Non-pigmented ciliary epithelial cell (primary cell): ENCODE measurements at regions not wholly inside any gene's neighbourhood (a gene's known extent, or its start where the extent isn't known, plus 50 kb on each side); places are given as distances from the start of the nearest gene placed in this dataset.
"Not testable (repeated sequence)": the region's sequence is repeated elsewhere in the genome, so short reads cannot be mapped to it uniquely, and the experiment has no call there.

ENCODE experiments used
- DNase-seq: peaks from one replicate; pipeline ENCODE4 v3.0.0-alpha.2; 2010; ENCODE audit warnings: low read depth

DNA sequence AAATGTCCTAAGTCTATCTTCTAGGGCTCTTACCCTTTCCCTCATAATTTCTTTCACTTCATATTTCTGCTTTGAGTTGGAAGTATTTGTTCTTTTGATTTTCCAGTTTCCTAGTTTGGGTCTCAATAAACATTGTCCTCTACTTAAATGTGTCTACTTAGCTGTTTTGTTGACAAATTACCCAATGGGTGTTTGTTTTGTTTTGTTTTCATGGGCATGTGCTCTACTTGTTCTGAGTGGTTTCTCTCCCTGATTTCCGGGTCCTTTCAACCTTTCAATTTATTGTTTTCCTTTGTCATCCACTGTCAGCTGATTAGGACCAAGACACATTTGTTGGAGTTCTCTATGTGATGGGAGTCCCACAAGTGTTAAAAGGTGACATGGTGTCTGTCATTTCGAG lies 1181.4 kb downstream of the RPA4 start:
- DNase-seq = no peak

DNA sequence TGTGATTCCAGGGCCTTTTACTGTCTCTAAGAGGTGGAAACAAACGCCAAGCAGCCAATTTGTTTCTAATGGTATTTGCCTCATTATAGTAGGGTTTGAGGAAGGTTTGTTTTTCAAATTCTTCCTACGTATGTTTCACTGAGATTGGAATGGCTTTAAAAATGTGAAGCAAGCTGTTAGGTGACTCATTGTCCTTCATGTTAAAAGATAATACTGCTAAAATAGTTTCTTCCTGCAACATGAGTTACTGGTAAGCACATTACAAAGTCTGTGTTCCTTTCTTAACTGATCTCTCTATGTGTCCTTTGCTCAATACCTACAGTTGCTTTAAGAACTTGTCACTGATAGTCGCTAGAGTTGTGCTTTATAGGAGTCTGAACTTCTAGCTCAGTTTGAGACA lies 1183.9 kb downstream of the RPA4 start:
- DNase-seq = peak; percentile 4

DNA sequence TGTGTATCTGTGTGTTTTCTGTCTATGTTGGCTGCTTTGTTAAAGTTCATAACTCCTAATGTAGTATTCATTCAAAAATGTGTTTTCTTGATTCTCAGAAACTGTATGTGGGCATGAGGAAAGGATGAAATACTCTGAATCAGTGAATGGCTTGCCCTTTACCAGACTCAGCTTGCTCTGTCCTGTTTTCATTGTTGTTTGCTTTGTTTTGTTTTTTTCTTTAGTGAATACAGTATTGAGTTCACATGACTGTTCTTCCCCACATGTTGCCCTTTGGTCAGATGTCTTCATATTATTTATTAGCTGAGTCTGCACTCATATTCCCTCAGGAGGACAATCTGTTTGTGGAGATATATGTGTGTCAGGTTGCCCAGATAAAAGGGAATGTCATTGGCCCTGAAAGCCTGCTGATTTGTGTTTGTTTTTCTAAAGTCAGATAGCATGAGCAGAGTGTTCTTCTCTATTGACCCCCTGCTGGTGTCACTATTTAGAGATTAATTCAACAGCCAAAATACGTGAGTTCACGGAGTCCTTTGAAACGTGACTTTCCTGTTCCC lies 1184.4 kb downstream of the RPA4 start:
- DNase-seq = no peak

DNA sequence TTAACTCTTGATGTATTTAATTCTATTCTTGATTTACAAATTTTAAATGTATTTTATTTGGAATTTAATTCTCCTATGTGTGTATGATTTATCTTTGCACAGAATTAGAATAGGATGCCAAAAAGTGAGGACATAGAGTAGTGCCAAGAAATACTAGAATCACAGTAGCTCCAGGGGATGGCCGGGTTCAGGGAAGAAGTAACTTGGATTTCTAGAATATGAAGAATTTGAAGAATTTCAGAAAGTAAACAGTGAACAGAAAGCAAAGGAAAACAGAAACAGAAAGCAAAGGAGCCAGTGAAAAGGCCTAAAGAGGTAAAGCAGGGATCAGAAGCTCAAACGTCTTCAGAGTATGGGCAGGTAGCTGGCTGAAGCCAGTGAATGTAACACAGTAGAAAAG lies 1187.6 kb downstream of the RPA4 start:
- no peak for DNase-seq

DNA sequence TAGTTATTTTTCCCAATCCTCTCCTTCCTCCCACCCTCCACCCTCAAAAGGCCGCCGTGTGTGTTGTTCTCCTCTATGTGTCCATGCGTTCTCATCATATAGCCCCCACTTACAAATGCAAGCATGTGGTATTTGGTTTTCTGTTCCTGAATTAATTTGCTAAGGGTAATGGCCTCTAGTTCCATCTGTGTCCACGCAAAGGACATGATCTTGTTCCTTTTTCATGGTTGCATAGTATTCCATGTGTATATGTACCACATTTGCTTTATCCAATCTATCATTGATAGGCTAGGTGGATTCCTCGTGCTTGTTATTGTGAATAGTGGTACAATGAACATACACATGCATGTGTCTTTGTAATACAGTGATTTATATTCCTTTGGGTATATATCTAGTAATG lies 1193.7 kb downstream of the RPA4 start:
- no peak for DNase-seq

DNA sequence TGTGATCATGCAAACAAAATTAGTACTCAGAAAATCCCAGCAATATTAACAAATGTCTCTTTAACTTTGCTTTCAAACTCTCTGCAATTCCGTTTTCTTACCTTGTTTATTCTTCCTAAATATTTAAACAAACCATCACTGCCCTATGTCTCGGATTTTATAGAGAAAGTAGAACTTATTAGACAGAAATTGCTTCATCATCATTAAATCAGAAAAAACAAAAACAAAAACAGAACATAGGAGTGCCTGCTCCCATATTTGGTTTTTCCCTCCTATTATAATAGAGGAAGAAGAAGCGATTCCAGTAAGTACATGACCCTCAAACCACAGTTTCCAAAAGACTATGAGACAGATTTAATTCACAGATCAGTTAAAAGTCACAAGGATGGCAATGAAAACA lies 1228.0 kb downstream of the RPA4 start:
- no peak for DNase-seq

DNA sequence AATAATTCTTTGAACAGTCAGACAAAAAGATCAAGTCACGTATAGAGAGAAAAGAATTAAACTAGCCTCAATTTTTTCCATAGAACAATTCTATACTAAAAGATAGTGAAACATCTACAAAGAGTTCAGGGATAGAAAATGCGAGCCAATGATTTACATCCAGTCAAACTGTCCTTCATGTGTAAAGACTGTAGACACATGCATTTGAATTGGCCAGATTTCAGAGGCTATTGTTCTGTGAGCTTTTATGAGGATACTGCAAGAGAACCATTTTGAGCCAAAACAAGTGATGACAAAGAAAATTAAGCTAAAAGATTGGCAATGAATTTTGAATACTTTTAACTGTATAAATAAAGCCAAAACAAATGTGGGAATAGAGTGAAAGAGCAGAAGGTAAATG lies 1230.3 kb downstream of the RPA4 start:
- no peak for DNase-seq

DNA sequence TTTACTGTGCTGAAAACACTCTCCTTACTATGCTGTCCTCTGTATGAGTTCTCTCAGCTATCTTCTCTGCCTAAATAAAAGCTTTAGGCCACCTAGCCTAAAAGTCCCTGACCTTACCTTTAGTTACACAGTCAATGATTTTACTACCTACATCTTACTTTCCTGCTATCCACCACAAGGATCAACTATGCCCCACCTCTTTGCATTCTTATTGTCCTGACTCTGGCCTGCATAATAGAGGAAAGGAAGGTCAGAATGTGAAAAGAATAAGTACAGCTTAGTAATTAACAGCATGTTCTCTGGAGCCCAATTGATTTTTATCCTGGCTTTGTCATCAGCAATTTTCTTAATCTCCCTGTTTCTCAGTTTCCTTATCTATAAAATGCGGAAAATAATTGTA lies 1257.8 kb downstream of the RPA4 start:
- no peak for DNase-seq

DNA sequence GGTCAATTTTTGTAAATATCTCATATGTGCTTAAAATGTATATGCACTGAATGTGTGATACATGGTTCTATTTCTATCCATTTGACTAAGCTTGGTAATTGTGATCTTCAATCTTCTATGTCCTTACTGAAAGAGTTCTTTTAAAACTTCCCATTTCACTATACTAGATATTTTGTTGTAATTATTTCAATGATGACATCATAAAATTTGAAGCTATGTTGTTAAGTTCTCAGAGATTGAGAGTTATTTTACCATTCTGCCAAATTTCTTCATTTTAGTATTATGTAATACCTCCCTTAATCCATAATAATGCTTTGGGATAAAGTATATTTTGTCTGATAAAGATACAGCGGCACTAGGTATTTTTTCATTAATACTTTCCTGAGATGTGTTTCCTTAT lies 1307.3 kb downstream of the RPA4 start:
- no peak for DNase-seq

DNA sequence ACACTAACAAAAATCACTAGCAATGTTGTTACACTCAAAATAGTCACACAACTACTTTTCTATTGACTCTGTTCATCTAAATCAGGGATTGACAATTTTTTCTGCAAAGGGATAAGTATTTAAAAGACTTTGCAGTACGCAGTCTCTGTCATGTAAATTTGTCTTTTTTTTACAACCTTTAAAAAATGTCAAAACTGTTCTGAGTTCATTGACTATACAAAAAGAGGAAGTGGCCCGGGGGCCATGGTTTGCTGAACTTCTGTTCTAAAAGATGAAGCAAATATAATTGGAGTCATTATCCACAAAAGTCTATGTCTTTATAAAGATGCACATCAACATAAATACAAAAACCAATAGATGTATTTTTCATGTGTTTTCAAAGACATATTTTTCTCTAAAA lies 1310.3 kb downstream of the RPA4 start:
- no peak for DNase-seq

DNA sequence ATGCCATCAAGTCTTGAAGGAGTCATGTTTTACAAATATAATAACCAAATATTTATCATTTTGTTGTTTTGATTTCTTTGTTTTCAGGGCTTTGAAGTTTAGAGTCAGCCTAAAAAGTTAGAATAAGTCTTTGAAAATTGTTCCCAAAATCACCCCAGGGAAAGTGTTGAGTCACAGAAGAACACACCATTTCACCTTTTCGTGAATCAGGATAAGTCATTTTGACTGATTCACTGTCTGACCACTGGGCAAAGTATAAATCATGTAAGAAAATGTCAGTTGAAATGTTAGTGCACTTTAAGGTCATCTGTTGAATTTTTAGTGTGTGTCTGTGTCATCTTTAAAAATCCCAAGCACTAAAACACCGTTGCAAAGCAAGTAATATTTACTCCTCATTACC lies 1320.1 kb downstream of the RPA4 start:
- no peak for DNase-seq

DNA sequence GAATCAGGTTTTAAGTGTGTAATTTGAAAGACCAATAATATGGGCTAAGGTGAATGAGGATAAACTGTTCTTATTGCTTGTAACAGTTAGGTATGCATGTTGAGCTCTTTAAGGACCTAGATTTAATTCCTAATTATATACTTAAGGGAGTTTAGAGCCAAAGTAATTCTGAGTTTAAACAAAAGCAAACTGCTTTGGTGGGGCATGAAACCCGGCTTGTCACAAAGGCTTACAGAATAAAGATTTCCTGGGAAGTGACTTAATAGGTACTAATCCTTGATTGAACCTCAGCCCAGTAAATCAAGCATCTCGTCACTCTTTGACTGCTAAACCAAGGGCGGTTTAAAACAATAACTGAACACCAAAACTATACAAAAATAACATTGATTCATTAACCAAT lies 1324.2 kb downstream of the RPA4 start:
- DNase-seq = no peak

DNA sequence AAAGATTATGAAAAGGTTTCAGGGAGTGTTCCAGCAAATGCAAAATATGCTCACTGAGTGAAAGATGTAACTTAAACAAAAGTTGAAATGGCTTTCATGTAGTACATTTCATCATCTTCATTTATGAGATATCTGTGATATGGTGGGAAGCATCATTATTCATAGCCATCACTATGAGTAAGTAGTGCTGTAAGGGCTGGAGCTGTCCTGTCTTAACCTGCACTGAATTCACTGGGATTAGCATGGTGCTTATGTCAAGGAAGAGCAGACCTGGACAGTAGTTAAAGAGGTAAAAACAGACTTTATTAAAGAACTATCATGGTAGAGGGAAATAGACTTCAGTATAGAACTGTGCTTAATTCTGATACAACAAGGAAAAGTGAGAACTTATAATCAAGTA lies 1347.3 kb downstream of the RPA4 start:
- DNase-seq = no peak

DNA sequence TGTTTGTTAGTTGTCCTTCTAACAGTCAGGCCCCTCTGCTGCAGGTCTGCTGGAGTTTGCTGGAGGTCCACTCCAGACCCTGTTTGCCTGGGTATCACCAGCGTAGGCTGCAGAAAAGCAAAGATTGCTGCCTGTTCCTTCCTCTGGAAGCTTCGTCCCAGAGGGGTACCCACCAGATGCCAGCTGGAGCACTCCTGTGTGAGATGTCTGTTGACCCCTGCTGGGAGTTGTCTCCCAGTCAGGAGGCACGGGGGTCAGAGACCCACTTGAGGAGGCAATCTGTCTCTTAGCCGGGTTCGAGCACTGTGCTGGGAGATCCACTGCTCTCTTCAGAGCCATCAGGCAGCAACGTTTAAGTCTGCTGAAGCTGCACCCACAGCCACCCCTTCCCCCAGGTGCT lies 1356.4 kb downstream of the RPA4 start:
- DNase-seq = not testable (repeated sequence)

DNA sequence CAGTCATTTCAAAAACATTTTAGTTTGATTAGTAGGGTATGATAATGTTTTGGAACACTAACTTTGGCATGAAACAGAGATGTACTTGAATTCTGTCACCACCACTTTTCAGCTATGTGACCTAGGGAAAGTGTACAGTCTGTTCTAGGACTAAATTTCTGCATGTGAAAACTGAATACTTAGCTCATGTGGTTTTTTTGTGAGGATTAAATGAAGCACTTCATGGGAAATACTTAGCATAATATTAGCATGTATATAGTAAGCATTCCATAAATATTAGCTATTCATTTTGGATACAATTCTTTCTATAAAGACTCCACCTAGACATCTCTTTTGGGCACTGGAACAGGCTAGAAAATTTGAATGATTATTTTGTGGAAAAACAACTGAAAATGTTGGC lies 1379.4 kb downstream of the RPA4 start:
- DNase-seq = no peak

DNA sequence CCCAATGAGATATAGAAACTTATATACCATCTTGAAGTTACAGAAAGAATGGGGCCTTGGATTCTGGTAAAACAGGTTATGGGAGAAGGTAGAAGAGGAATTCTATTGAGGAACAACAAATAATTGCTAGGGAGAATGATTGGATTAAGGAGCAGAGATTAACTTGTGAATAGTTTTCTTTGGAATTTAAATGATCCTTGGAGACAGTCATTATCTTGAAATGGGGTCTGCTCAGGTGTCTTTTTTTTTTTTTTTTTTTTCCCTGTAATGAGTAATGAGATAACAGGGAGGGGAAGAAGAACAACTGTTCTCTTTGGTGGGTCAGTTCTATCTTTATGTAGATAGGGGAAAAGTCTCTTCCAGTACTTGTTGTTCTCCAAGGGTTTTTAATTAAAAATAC lies 1406.0 kb downstream of the RPA4 start:
- DNase-seq = no peak

DNA sequence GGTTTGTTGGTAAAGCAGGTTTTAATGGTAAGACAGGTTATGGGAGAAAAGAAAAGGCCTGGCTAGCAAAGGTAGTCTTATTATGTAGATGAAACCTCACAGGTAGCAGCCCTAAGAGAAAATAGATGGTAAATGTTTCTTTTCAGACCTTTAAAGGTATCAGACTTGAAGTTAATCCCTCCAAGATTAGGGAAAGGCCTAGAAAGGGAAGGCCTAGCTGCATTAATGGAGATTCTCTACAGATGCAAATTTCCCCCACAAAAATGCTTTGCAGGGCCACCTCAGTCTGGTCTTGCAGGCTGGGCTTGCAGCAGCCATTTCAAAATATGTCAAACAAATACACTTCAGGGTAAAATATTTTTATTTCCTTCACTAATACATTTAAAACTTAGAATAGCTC lies 1410.6 kb downstream of the RPA4 start:
- DNase-seq = no peak

DNA sequence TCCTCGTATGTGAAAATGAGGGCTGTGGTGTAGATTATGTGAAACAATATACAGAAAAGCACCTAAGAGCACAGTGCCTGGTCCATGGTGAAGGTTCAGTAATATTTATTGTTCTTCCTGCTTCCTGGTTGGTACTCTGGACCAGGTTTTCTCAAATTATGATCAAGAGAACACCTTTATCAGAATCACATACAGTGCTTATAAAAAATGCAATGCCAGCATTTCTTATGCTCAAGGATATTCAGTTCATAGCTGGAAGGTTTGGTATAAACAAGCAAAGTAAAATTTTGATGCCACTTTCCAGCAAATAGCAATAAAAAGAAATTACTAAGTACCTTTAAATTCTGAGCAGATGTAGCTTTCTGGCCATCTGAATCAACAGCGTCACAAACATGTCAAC lies 1412.4 kb downstream of the RPA4 start:
- no peak for DNase-seq

DNA sequence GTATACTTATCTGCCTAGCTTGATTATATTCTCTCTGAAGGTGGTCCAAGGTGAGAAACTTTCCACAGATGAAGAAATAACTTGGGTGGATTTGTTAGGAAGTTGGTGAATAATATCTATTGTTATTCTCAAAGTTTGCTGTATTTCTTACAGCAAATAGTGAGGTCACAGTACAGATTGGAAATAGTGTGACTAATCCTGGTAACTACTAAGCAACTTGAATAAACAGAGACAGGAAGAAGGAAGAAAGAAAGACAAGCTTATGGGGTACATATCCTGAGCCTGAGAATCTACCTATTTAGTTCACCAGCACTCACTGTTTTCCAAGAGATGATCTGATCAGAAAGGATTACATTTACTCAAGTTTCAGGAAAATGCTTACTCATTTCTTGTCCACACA lies 1416.1 kb downstream of the RPA4 start:
- no peak for DNase-seq

DNA sequence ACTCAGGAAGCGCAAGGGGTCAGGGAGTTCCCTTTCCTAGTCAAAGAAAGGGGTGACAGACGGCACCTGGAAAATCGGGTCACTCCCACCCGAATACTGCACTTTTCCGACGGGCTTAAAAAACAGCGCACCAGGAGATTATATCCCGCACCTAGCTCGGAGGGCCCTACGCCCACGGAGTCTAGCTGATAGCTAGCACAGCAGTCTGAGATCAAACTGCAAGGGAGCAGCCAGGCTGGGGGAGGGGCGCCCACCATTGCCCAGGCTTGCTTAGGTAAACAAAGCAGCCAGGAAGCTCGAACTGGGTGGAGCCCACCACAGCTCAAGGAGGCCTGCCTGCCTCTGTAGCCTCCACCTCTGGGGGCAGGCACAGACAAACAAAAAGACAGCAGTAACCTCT lies 1416.8 kb downstream of the RPA4 start:
- not testable (repeated sequence) for DNase-seq

DNA sequence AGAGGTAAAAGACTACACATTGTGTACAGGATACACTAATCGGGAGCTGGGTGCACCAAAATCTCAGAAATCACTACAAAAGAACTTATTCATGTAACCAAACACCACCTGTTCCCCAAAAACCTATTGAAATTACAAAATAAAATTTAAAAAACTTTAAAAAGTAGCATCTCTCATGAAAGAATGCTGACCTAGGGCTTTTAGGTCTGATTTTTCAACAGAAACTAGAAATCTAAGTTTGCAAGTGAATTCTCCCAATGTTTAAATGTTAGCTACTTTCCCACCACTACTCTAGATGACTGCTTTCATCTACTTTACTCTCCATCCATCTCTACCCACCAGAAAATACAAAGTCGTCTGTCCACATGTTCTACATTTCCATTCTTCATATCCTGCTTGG lies 1447.7 kb downstream of the RPA4 start:
- no peak for DNase-seq

DNA sequence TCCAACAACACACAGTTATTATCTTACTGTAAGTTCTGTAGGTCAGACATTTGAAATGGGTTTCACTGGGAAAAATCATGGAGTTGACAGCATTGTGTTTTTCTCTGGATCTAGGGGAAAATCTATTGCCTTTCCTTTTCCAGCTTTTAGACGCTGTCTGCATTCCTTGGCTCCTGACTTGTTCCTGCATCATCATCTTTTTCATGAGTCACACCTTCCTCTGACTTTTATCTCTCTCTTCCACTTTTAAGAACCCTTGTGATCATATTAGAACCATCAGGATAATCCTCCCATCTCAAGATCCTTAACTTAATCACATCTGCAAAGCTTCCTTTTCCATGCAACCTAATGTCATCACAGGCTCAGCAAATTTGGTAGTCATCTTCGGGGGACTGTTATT lies 1454.8 kb downstream of the RPA4 start:
- DNase-seq = no peak

DNA sequence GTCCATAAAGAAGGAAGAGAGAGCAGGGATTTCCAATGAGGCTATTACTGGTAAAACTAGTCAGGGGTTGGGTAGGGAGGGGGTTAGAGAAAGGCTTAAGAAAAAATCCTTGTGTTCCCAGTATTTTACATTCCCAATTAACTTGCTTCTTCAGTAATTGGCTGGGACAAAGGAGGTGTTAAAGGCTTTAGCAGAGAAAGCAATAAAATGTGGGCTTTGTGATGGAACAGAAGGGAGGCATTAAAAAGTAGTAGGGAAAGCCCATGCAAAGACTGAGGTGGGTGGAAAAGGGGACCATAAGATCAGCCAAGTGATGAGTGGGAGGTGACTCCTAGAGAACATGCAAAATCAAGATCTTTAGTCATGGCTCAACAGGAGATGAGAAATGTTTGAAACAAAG lies 1467.2 kb downstream of the RPA4 start:
- DNase-seq = no peak

DNA sequence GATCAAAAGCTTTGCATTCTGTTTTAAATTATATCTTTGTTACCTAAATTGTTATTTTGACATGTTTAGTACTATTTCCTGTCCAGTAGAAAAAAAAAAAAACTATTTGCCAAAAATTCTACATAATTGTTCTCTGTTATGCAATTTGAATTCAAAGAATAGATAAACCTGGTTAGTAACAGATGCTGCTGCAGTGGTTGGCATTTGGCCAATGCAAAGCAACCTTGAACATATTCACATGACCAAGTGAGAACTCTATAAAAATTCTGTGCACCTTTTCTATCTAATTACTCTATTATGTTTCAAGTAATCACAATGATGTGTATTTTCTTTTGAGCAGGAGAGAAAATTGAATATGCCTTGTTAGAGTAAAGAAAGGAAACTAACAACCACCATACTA lies 1473.4 kb downstream of the RPA4 start:
- DNase-seq = no peak

DNA sequence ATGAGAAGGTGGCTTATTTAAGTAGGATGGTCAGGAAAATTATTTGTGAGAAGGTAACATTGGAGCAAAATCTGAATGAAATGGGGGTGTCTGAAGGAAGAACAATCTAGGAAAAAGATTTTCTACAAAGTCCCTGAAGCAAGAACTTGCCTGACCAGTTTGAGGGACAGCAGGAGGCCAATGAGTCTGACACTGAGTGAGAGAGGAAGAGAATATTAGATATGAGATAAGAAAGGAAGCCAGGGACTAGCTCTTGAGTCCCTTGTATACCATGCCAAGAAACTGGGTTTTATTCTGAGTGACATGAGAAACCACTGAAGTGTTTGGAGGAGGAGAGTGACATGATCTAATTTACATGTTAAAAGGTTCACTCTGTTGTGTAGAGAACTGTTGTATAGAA lies 1478.9 kb downstream of the RPA4 start:
- no peak for DNase-seq
